ENCODE measurements at regions not wholly inside any gene's neighbourhood (a gene's known extent, or its start where the extent isn't known, plus 50 kb on each side); places are given as distances from the start of the nearest gene placed in this dataset.

DNA sequence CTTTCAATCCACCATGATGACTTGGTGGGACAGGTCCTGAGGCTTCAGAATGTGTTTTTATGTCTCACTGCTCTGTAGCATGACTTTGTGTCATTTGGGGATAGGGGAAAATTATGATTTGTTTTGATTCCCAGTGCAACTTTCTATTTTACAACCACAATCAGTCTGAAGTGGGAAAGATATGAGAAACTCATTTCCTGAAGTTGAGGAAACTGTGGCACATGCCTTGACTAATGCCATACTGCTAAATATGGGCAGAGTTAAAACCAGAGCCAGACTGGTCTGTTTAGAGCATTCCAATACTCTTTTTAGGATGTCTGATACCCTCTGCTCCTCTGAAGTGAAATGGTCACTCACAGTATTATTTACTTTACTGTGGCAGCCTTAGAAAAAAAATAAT, 307.7 kb downstream of the ADRA2A start:
- no peaks in the 10 kb centered on the region for H3K36me3 ChIP-seq (ENCODE audit: control insufficient read depth in 2 of 2, insufficient read depth in 2 of 2, low read length in 1 of 2)
- H4K20me1 ChIP-seq (ENCODE audit: control insufficient read depth, insufficient read depth), result no peaks in the 10 kb centered on the region
- H3K4me3 ChIP-seq, result no peak overlapping the region
- SMC1A ChIA-PET (ENCODE audit: uncharacterized antibody, unreplicated experiment), result no interaction called here
- TF ChIP-seq CBFB (IDR thresholded peaks at IDR 0.05; ENCODE audit: low read depth) (no peak), KAT2A (conservative IDR thresholded peaks at IDR 0.05; ENCODE audit: control insufficient read depth, low read depth, low read length) (no peak), CBX5 (IDR thresholded peaks at IDR 0.05; ENCODE audit: low read depth) (no peak), STAT3 (IDR thresholded peaks at IDR 0.05; ENCODE audit: low read depth, low read length) (no peak), FOXK2 (IDR thresholded peaks at IDR 0.05) (no peak), ZZZ3 (IDR thresholded peaks at IDR 0.05; ENCODE audit: control insufficient read depth, insufficient read length, low read depth) (no peak)
- TF ChIP-seq, protein P1, sequence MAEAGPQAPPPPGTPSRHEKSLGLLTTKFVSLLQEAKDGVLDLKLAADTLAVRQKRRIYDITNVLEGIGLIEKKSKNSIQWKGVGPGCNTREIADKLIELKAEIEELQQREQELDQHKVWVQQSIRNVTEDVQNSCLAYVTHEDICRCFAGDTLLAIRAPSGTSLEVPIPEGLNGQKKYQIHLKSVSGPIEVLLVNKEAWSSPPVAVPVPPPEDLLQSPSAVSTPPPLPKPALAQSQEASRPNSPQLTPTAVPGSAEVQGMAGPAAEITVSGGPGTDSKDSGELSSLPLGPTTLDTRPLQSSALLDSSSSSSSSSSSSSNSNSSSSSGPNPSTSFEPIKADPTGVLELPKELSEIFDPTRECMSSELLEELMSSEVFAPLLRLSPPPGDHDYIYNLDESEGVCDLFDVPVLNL (IDR thresholded peaks at IDR 0.05; ENCODE audit: low read depth, low read length), result no peak
- TF ChIP-seq, protein P2, sequence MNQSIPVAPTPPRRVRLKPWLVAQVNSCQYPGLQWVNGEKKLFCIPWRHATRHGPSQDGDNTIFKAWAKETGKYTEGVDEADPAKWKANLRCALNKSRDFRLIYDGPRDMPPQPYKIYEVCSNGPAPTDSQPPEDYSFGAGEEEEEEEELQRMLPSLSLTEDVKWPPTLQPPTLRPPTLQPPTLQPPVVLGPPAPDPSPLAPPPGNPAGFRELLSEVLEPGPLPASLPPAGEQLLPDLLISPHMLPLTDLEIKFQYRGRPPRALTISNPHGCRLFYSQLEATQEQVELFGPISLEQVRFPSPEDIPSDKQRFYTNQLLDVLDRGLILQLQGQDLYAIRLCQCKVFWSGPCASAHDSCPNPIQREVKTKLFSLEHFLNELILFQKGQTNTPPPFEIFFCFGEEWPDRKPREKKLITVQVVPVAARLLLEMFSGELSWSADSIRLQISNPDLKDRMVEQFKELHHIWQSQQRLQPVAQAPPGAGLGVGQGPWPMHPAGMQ (IDR thresholded peaks at IDR 0.05; ENCODE audit: borderline replicate concordance), result no peak
- DNase-seq (ENCODE audit: low read depth, low spot score) (no peak), ATAC-seq (no peak), FAIRE-seq (no peak)
- in situ Hi-C loops (cut with MboI), result no loop called here
- RAD21 ChIA-PET (ENCODE audit: unreplicated experiment), result no interaction called here
- no peaks in the 10 kb centered on the region for H3K27me3 ChIP-seq (replicated peaks in 1 of 2; ENCODE audit: control insufficient read depth in 2 of 2, insufficient read depth in 2 of 2, low read length in 1 of 2)
- H2AFZ ChIP-seq (ENCODE audit: control insufficient read depth, low read depth, low read length), result no peak overlapping the region
- no peak overlapping the region for H3K9ac ChIP-seq (ENCODE audit: control insufficient read depth, insufficient read depth, low read length)
- H3K9me3 ChIP-seq (replicated peaks; ENCODE audit: control insufficient read depth, insufficient read depth, low read length), result no peaks in the 10 kb centered on the region
- no peaks in the 10 kb centered on the region for H3K4me1 ChIP-seq (ENCODE audit: control insufficient read depth, insufficient read depth, low read length)
- POLR2A ChIA-PET, result no interaction called here
- CTCF ChIA-PET, result no interaction called here
- H3K79me2 ChIP-seq (ENCODE audit: control insufficient read depth, insufficient read depth, low read length), result no peaks in the 10 kb centered on the region
- no TSS peak for BruUV-seq (replicated peaks)
- H3K4me2 ChIP-seq (ENCODE audit: control insufficient read depth, insufficient read depth), result no peak overlapping the region
- intact Hi-C loops (cut with micrococcal nuclease; ENCODE audit: unreplicated experiment), result no loop called here
- no peak overlapping the region for H3K27ac ChIP-seq (ENCODE audit: control insufficient read depth, insufficient read depth)
